Jurkat, Clone E6-1 (cell line): ENCODE measurements at regions not wholly inside any gene's neighbourhood (a gene's known extent, or its start where the extent isn't known, plus 50 kb on each side); places are given as distances from the start of the nearest gene placed in this dataset.
"Not testable (repeated sequence)": the region's sequence is repeated elsewhere in the genome, so short reads cannot be mapped to it uniquely, and the experiment has no call there.

Source experiments
- DNase-seq: peaks from one replicate; pipeline ENCODE4 v3.0.0-alpha.2; 2011; ENCODE audit warnings: low read depth, low spot score
- H3K4me3 ChIP-seq: 2 replicates; pipeline ENCODE4 v1.5.1; 2011; ENCODE audit warnings: mild to moderate bottlenecking, low read length, control low read depth, moderate library complexity

DNA sequence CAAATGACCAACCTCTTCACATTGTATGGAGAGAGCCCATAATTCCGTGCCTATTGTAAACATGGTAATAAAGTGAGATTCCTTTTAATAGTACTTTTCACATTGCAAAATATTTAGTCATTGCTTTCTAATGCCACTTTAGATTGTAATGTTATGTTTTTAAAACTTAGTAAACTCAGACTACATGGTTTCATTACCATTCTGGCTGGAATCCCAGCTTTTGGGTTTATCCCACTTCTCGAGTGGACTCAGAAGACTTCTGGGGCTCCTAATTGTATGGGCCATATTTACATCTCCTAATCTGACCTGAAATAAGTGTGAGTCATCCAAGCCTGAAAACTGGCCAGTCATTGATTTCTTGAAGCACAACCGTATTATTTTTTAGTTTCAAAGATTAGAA lies 217.6 kb downstream of the CAAP1 start:
- no peak for DNase-seq
- H3K4me3 ChIP-seq: no peak overlapping the region

DNA sequence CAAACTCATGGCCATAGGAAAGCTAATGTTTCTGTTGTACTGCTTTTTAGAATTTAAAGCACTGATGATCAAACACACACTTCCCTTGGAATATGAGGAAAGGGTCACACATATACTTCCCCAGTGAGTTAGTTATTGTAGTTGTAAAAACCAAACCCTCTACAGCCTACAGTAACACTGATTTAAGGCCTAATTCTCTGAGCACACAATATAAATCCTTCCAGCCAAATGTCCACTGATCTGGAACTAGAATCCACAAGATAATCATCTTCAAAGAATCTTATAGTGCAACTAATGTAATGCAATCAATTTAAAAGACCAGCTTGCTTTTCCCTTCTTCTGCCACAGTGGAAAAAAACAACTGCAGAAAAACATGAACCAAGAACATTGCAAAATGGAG lies 219.3 kb downstream of the CAAP1 start:
- DNase-seq: no peak
- no peak overlapping the region for H3K4me3 ChIP-seq

GRCh38 chr9:26669701-26670670 lies 222.6 kb downstream of the CAAP1 start:
- H3K4me3 ChIP-seq: no peak overlapping the region
- DNase-seq: peak; percentile 16

- no peak overlapping the region for H3K4me3 ChIP-seq
- DNase-seq: no peak
Observed at GRCh38 chr9:26667882-26668281, 224.7 kb downstream of the CAAP1 start.

DNA sequence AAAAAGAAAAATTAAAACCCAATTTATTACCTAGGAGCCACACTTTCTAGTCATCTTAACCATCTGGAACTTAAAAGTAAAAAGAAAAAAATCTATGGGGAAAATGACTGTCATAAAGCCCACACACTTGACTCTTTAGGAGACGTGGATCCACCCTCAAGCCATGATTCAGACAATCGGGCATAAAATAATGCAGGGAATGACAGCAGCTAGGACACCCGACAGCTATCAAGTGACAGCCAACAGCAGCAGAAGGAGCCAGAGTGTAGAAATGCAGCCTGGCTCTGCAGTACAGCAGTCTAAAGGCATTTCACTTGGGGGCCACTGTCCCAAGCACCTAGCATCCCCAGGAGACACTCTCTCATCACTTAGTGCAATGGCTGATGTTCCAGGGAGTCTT lies 226.9 kb downstream of the CAAP1 start:
- no peak for DNase-seq
- no peak overlapping the region for H3K4me3 ChIP-seq

DNA sequence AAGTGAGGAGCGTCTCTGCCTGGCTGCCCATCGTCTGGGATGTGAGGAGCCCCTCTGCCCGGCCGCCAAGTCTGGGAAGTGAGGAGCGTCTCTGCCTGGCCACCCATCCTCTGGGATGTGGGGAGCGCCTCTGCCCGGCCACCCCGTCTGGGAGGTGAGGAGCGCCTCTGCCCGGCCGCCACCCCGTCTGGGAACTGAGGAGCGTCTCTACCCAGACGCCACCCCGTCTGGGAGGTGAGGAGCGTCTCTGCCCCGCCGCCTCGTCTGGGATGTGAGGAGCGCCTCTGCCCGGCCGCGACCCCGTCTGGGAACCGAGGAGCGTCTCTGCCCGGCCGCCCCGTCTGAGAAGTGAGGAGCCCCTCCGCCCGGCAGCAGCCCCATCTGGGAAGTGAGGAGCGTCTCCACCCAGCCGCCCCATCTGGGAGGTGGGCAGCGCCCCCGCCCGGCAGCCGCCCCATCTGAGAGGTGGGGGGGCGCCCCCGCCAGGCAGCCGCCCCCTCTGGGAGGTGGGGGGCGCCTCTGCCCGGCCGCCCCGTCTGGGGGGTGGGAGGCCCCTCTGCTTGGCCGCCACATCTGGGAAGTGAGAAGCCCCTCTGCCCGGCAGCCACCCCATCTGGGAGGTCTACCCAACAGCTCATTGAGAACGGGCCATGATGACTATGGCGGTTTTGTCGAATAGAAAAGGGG lies 228.4 kb downstream of the CAAP1 start:
- not testable (repeated sequence) for H3K4me3 ChIP-seq, DNase-seq

GRCh38 chr9:26662476-26662875 lies 230.1 kb downstream of the CAAP1 start:
- DNase-seq: no peak
- no peak overlapping the region for H3K4me3 ChIP-seq

DNA sequence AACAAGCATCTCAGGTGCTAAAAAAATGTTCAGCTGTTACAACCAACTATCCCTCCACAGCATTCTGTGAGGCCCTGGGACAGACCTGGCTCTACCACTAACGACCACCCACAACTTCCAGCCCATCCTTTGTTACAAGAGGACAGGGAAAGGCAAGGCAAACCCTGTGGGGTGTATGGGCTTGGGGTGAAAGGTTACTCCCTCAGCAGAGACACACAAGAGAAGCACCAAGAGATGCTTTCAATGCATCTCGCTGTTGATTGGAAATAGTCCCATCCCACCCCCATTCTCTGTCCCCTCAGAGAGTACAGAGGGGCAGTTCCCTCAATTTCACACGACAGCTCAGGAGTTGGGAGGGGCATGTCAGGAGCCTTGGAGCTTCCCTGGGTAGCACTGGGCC lies 234.1 kb downstream of the CAAP1 start:
- no peak overlapping the region for H3K4me3 ChIP-seq
- DNase-seq: no peak

- H3K4me3 ChIP-seq: no peak overlapping the region
- no peak for DNase-seq
Observed at GRCh38 chr9:26657958-26658357, 234.6 kb downstream of the CAAP1 start.

DNA sequence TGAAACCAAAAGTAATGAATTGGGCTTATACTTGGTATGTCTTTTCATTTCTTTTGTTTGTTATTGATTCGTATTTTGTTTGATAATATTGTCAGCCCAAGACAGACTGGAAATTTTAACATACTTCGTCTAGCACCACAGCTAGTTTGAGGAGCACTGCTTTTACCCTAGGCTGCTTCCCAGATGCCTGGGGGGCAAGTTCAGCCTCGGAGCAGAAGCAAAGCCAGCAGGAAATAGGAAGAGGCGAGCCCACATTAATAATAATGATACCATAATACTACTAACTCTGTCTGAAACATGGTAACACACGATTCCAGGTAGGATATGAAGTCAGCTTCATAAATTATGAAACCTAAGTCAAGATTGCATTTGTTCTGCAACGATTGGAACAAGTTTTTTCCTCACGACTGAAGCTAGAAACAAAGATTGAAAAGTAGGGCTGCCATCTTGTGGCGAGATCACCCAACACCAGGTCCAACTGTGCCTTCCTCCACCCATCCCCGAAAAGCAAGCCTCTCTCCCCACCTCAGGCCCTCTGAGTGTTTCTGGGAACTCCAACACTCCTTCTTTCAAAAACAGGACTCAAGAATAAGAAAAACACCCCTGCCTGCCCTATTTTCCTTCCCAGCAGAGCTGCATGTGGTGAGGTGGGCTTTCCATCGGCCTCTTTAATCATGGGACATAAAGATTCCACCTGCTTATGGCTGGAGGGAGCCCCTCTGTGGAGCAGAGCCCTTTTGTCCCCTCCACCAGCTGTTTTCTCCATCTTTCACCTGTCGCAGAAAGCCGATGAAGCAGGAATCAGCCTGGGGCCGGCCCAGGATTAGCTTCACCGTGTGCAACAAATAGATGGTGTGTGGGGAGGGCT lies 236.4 kb downstream of the CAAP1 start:
- peak; percentile 15 for DNase-seq
- 0 out of 2 replicates have a peak overlapping the region, but pooled peaks have one; percentile 9 for H3K4me3 ChIP-seq

DNA sequence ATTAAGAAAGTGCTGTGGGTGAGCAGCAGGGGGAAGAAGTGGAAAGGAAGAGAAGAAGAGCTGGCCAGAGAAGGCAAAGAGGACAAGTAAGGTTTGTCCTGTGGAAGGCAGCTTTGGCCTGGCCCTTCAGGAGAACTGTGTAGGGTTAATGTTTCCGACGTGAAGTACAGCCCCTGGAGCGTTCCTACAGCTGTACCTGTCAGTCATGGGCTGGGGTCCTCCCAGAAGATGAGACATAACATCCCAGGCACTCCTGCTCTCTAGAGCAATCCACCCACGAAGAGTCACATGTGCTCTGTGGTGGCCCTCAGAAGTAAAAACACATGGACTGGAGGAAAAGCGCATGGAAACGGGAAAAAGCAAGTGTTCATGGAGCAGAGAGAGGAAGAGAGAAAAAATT lies 237.4 kb downstream of the CAAP1 start:
- H3K4me3 ChIP-seq: no peak overlapping the region
- DNase-seq: no peak

- H3K4me3 ChIP-seq: no peak overlapping the region
- DNase-seq: no peak
Observed at GRCh38 chr9:26650325-26650724, 242.3 kb downstream of the CAAP1 start.

- no peak overlapping the region for H3K4me3 ChIP-seq
- no peak for DNase-seq
Observed at GRCh38 chr9:26643826-26644225, 248.8 kb downstream of the CAAP1 start.

DNA sequence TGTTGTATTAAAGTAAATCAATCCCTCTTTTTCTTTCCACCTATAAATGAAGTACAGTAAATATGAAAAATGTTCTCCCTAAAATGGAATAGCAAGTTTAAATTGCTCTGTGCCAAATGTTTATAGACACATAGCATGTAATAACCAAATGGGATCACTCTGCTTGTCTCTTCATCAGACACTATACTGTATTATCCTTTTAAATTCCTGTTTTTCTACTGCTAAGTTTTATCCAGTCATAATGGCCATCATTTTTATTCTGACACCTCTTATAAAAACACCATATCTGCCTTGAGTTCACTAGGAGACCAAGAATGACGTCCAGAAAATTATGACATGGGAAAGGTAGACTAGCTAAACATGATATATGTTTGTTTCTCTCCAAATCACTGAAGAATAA lies 252.8 kb downstream of the CAAP1 start:
- no peak overlapping the region for H3K4me3 ChIP-seq

GRCh38 chr9:26637101-26637500 lies 255.5 kb downstream of the CAAP1 start:
- no peak overlapping the region for H3K4me3 ChIP-seq
- DNase-seq: no peak

More for the DNA sequence above, 252.8 kb downstream of the CAAP1 start:
- no peak for DNase-seq

GRCh38 chr9:26613851-26614350 lies 278.7 kb downstream of the CAAP1 start:
- not testable (repeated sequence) for H3K4me3 ChIP-seq, DNase-seq

DNA sequence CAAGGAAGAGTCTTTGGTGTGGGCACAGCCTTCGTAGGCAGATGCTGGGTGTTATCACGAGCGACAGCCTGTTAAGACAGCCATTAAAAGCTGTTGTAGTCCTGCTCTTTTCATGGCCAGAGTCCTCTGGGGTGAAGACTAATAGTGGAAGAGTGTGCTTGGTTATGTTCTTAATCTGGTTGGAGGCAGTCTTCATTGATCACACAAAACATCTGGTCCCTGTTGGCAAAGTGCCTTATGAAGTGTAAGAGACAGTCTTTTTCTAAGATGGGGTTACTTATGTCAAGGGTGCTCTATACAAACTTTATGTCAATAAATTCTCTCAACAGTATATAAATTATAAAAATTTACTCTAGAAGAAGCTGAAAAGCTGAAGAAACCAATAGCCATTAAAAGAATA lies 280.4 kb downstream of the CAAP1 start:
- DNase-seq: no peak
- no peak overlapping the region for H3K4me3 ChIP-seq

DNA sequence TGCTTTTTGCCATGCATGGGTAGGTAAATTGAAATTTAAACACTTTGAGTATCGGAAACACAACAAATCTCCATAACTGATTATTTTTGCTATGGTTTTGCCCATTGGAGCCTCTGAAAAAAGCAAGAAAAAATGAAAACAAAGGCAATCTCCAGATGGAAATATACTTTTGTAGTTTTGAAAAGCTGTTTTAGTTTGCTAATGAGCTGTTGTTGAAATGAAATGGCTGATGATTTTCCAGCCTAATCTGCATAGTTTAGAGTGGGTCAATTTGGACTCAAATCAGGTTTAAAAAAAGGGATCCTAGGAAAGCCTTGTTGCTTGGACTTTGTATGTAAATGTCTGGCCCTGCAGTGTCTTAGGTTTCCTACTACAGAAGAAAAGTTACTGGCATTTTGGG lies 285.8 kb downstream of the CAAP1 start:
- no peak for DNase-seq
- no peak overlapping the region for H3K4me3 ChIP-seq

GRCh38 chr9:26605367-26605766 lies 287.2 kb downstream of the CAAP1 start:
- H3K4me3 ChIP-seq: no peak overlapping the region
- no peak for DNase-seq
